Central memory CD8-positive, alpha-beta T cell (primary cell): ENCODE measurements at regions not wholly inside any gene's neighbourhood (a gene's known extent, or its start where the extent isn't known, plus 50 kb on each side); places are given as distances from the start of the nearest gene placed in this dataset.

ENCODE experiments used
- ATAC-seq: fragments of 150-1000 bp; cut with Tn5 transposase; replicated peaks from 2 replicates; pipeline ENCODE4 v1.10.0; 2022; ENCODE audit warnings: mild to moderate bottlenecking, moderate FRiP score, moderate number of reproducible peaks; ENCODE audit not compliant: poor library complexity, severe bottlenecking; ENCODE audit errors: extremely low read depth
- DNase-seq, 2 donors: peaks; one replicate each; pipeline ENCODE4 v3.0.0; 2021; ENCODE audit warnings: low spot score in 2 of 2
- H3K27ac Mint-ChIP-seq: one replicate; pipeline ENCODE4 v1.8.0; 2022; ENCODE audit warnings: low read depth, mild to moderate bottlenecking, moderate library complexity, mixed read lengths
- H3K27me3 Mint-ChIP-seq: one replicate; pipeline ENCODE4 v1.8.0; 2022; ENCODE audit warnings: mixed read lengths
- H3K36me3 Mint-ChIP-seq: one replicate; pipeline ENCODE4 v1.8.0; 2022; ENCODE audit warnings: mild to moderate bottlenecking, moderate library complexity, mixed read lengths; ENCODE audit not compliant: insufficient read depth
- H3K4me1 Mint-ChIP-seq: one replicate; pipeline ENCODE4 v1.8.0; 2022; ENCODE audit warnings: mixed read lengths
- H3K4me3 Mint-ChIP-seq: one replicate; pipeline ENCODE4 v1.8.0; 2022; ENCODE audit warnings: mild to moderate bottlenecking, moderate library complexity, mixed read lengths
- H3K9me3 Mint-ChIP-seq: one replicate; pipeline ENCODE4 v1.8.0; 2022; ENCODE audit warnings: mixed read lengths

DNA sequence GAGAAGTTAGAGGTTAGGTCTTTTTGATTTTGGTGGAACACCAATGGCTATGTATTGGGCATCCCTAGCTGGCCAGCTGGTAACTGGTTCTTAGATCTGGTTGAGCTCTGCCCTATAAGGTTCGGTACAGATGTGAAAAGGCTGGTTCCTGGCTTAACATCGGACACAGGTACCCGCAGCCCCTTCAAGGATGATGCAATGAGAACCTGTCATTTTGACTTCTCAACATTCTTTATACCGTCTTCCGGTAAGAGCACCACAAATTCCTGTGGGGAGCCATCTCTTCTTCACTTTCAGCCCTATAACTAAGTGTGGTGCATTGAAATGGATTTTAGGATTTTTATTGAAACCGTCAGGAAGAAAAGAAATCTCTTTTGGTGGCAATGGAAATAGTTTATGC, 222.8 kb downstream of the ADAMTS9 start:
- Mint-ChIP-seq H3K4me1 (peaks cover 9% of the 10 kb centered on the region), H3K9me3 (no peaks in the 10 kb centered on the region), H3K36me3 (no peaks in the 10 kb centered on the region), H3K27ac (no peak overlapping the region), H3K4me3 (no peak overlapping the region), H3K27me3 (peaks cover 13% of the 10 kb centered on the region)
- DNase-seq (no peak), ATAC-seq (no peak)

DNA sequence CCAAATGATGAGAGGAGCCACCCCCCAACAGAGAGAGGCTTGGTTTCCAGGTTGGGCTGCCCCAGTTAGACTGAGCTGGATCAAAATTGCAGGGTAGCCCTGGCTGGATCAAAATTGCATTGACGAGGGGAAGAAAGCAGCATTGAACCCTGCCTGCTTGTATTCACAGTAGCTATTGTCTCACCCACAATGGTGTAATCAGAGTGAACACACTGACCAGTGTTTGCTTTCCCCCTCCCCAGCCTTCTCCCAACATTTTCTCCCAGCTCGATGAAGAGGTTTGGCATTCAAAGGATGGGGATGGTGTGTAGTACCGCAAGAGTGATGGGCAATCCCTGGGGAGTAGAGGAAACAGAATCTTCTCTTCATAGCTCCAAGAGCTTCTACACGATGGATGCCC, 223.8 kb downstream of the ADAMTS9 start:
- Mint-ChIP-seq H3K27me3 (peaks cover 13% of the 10 kb centered on the region), H3K9me3 (no peaks in the 10 kb centered on the region), H3K4me1 (peaks cover 9% of the 10 kb centered on the region), H3K36me3 (no peaks in the 10 kb centered on the region), H3K27ac (no peak overlapping the region), H3K4me3 (no peak overlapping the region)
- DNase-seq (no peak), ATAC-seq (no peak)

DNA sequence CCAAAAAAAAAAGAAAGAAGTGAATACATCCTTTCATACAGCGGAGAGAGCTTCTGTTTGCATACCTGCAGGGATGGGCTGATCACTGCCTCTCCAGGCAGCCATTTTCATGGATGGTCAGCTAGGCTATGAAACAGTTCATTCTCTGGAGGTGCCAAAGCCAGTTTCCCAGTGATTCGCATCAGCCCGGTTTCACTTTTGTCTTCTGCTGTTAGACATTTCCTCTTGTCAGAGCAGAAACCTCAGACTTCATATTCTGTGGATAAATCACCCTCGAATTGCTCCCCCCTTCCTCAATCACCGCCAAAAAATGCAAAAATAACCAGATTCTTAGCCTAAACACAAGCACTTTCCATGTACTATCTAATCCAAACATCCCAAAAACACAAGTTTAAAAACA, 225.6 kb downstream of the ADAMTS9 start:
- no peak overlapping the region for H3K4me3 Mint-ChIP-seq
- H3K27me3 Mint-ChIP-seq, result peaks cover 13% of the 10 kb centered on the region
- ATAC-seq, result no peak
- H3K9me3 Mint-ChIP-seq, result no peaks in the 10 kb centered on the region
- H3K36me3 Mint-ChIP-seq, result no peaks in the 10 kb centered on the region
- DNase-seq, result no peak
- no peak overlapping the region for H3K27ac Mint-ChIP-seq
- peaks cover 9% of the 10 kb centered on the region for H3K4me1 Mint-ChIP-seq

DNA sequence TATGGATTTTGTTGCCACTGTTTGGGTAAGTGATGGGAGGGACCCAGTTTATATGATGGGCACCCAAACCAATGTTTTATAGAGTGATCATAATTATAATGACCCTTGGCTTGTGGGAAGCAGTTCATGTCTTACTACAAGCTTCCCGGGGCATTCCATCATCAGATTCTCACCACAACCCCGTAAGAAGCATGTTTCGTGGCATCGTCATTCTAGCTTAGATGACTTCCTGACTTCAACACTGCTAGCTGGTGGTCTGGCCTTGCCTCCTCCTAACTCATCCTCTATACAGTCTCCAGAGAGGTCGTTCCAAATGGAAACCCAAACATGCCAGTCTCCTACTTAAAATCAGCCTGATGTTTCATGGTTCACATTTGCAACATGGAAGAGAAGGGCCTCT, 226.9 kb downstream of the ADAMTS9 start:
- Mint-ChIP-seq H3K27ac (no peak overlapping the region), H3K27me3 (peaks cover 13% of the 10 kb centered on the region), H3K36me3 (no peaks in the 10 kb centered on the region), H3K4me3 (no peak overlapping the region), H3K4me1 (peaks cover 9% of the 10 kb centered on the region), H3K9me3 (no peaks in the 10 kb centered on the region)
- no peak for DNase-seq
- ATAC-seq, result no peak

DNA sequence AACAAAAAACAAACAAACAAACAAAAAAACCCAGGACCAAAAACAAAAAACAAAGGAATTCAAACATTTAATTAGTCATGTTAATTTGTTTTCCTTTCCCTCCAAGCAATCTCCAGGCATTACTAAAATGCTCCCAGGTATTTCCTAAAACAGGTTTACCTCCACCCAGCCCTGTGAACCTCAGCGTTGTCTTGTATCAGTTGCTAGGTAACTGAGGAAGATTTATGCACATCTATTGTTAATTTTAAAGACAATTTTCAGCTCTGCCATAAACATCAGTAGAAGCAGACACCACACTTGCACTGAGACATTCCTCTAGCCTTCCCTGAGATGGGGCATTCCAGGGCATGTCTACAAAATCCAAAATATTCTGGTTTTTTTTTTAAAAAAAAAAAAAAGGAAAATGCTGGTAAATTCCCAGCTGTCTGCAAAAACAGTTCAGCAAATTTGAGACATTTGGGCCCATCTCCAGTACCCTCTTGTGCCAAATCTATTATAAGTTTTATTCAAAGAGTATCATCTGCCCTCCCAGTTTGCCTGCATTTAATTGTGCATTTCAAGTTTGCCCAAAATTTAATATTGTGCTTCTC, 227.6 kb downstream of the ADAMTS9 start:
- ATAC-seq (no peak), DNase-seq (no peak)
- Mint-ChIP-seq H3K9me3 (no peaks in the 10 kb centered on the region), H3K4me3 (no peak overlapping the region), H3K27ac (no peak overlapping the region), H3K4me1 (peaks cover 9% of the 10 kb centered on the region), H3K27me3 (peaks cover 13% of the 10 kb centered on the region), H3K36me3 (no peaks in the 10 kb centered on the region)

DNA sequence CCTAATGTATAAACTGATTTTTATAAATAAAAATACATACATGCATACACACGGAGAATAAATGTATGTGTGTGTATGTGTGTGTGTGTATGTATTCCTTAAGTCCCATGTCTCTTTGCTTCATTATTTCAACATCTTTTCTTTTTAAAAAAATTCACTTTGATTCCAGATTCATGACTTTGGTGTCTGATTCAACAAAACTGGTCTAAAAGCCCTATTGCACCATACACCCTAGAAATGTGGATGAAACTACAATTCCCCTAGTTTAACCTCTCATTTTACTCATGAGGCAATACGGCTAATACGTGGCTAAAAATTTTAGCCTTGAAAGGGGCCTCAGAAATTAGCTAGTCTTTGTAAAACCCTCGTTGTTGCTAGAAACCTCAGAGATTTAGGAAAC, 228.1 kb downstream of the ADAMTS9 start:
- peaks cover 13% of the 10 kb centered on the region for H3K27me3 Mint-ChIP-seq
- H3K27ac Mint-ChIP-seq, result no peak overlapping the region
- no peak for ATAC-seq
- H3K9me3 Mint-ChIP-seq, result no peaks in the 10 kb centered on the region
- no peak for DNase-seq
- no peaks in the 10 kb centered on the region for H3K36me3 Mint-ChIP-seq
- peaks cover 9% of the 10 kb centered on the region for H3K4me1 Mint-ChIP-seq
- no peak overlapping the region for H3K4me3 Mint-ChIP-seq

DNA sequence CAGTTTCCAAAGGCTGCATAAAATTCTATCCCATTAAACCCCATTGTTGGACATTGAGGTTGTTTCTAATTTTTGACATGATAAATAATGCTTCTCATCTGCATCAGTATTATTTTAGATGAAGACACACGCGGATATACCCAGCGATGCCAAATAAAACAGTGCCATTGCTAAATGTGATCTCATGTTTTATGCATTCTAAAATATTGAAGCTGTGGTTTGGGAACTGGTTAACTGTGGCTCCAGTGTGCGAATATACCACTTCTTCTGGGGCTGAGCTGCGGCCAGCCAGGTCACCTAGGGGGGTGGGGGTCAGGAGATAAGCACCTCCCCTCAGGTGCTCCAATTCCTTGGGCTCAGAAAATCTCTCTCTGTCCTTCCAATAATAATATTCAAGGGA, 230.0 kb downstream of the ADAMTS9 start:
- H3K9me3 Mint-ChIP-seq, result no peaks in the 10 kb centered on the region
- peaks cover 8% of the 10 kb centered on the region for H3K4me1 Mint-ChIP-seq
- H3K4me3 Mint-ChIP-seq, result no peak overlapping the region
- peaks cover 13% of the 10 kb centered on the region for H3K27me3 Mint-ChIP-seq
- DNase-seq (no peak), ATAC-seq (no peak)
- H3K36me3 Mint-ChIP-seq, result no peaks in the 10 kb centered on the region
- H3K27ac Mint-ChIP-seq, result no peak overlapping the region

DNA sequence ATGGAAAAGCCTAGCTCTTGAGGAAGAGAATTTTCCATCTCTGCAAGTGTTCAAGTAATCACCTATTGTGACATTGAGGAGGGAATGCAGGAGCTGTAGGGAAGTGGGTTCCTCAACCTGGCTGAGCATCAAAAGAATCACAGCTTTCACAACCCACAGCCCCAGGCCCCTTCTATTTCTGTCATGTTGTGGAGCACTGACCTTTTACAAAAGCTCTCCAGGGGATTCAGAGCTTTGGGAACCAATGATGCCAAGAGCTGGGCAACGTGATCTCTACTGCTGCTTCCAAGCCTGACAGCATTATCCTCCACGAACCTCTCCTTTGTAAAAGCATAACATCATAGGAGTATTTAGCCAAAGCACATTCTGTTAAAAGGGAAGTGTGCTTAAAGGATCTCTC, 231.1 kb downstream of the ADAMTS9 start:
- H3K4me3 Mint-ChIP-seq, result no peak overlapping the region
- H3K27me3 Mint-ChIP-seq, result peaks cover 17% of the 10 kb centered on the region
- DNase-seq (no peak), ATAC-seq (no peak)
- no peaks in the 10 kb centered on the region for H3K36me3 Mint-ChIP-seq
- no peaks in the 10 kb centered on the region for H3K9me3 Mint-ChIP-seq
- no peak overlapping the region for H3K27ac Mint-ChIP-seq
- H3K4me1 Mint-ChIP-seq, result no peaks in the 10 kb centered on the region

DNA sequence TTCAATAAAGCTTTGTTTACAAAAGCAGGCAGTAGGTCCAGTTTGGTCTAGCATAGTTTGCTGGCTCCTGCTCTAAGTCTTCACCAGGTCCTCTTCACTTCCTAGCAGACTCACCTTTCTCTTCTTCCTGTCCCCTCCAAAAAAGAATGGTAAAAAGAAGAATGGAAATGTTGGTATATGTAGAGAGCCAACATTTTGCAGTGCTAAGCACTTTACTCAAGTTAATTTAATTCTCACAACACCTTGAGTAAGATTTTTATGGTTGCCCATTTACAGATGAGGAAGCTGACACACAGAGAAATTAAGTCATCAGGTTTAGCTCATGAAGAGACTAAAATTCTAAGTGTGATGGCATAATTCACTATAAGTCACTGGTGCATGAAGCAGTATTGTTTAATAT, 230.1 kb upstream of the PRICKLE2 start:
- no peaks in the 10 kb centered on the region for H3K4me1 Mint-ChIP-seq
- ATAC-seq, result no peak
- DNase-seq, result no peak
- H3K27me3 Mint-ChIP-seq, result peaks cover 18% of the 10 kb centered on the region
- no peaks in the 10 kb centered on the region for H3K36me3 Mint-ChIP-seq
- H3K4me3 Mint-ChIP-seq, result no peak overlapping the region
- no peak overlapping the region for H3K27ac Mint-ChIP-seq
- no peaks in the 10 kb centered on the region for H3K9me3 Mint-ChIP-seq

DNA sequence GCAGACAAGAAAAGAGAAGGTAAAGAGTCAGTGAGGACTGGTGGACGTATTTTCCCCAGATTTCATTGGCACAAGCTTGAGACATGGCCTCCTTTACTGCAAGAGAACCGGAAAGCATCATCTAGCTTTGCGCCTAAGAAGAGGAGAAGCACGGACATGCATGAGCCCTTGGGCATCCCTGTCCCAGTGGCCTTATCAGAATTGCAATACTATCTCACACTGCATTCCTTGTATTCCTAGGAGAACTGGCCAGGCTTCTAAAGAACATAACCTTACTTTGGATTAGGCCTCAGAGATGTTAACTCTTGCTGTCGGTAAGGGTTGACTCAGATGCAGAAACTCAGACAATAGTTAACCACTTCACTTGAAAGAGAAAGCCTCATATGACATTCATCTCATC, 229.5 kb upstream of the PRICKLE2 start:
- Mint-ChIP-seq H3K27ac (no peak overlapping the region), H3K9me3 (no peaks in the 10 kb centered on the region), H3K4me3 (no peak overlapping the region), H3K27me3 (peaks cover 20% of the 10 kb centered on the region), H3K4me1 (no peaks in the 10 kb centered on the region), H3K36me3 (no peaks in the 10 kb centered on the region)
- no peak for ATAC-seq
- no peak for DNase-seq

DNA sequence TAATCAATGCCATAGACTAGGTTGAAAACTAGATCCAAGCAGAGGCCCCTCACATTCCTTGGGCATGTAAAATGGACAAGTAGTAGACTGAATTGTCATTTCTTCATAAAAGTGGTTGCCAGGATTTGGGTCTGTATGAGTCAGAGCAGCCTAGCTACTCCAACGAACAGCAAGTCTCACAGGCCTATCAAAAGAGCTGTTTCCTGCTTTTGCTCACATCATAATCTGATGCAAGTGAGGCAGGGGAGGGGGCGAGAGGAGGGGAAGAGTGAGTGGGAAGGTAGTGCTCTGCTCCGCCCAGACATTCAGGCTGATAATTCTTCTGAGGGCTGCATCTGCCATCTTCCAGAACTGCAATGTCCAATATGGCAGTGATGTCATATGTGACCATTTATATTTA, 228.9 kb upstream of the PRICKLE2 start:
- Mint-ChIP-seq H3K4me3 (no peak overlapping the region), H3K27me3 (peaks cover 23% of the 10 kb centered on the region), H3K9me3 (no peaks in the 10 kb centered on the region), H3K36me3 (no peaks in the 10 kb centered on the region), H3K4me1 (no peaks in the 10 kb centered on the region), H3K27ac (no peak overlapping the region)
- no peak for DNase-seq
- ATAC-seq, result no peak

DNA sequence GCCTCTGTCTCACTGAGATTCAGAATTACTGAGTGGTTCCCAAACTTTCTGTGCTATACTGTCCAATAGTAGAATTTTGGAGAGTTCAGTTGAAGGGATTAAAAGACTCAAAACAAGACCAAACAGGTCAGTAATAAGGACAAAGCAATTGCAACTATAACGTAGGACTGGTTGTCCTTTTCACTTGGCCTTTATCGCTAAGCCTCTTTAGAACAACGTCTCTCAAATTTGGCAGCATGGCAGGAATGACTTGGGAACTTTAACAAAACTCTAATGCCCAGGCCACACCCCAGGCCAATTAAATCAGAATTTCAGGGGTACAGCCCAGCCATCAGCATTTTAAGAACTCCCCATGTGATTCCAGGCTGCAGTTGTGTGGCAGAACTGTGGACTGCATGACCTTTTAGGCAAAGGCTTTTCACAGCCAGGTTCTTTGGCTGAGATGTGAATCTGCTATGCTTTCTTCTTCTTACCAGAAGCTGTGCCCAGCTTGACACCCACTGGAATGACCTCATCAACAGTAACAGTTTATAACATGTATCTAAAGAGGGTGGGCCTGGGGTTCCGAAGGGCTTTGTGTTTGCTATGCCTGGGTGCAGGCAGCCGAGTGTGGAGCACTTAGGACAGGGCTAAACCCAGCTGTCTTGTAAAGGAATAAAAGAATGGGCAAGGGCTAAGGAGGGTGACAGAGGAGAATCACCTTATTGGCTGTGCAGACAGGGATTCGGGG, 226.2 kb upstream of the PRICKLE2 start:
- Mint-ChIP-seq H3K9me3 (no peaks in the 10 kb centered on the region), H3K4me3 (no peak overlapping the region), H3K36me3 (no peaks in the 10 kb centered on the region), H3K27ac (no peak overlapping the region), H3K27me3 (peaks cover 51% of the 10 kb centered on the region), H3K4me1 (no peaks in the 10 kb centered on the region)
- ATAC-seq (no peak), DNase-seq (no peak)

DNA sequence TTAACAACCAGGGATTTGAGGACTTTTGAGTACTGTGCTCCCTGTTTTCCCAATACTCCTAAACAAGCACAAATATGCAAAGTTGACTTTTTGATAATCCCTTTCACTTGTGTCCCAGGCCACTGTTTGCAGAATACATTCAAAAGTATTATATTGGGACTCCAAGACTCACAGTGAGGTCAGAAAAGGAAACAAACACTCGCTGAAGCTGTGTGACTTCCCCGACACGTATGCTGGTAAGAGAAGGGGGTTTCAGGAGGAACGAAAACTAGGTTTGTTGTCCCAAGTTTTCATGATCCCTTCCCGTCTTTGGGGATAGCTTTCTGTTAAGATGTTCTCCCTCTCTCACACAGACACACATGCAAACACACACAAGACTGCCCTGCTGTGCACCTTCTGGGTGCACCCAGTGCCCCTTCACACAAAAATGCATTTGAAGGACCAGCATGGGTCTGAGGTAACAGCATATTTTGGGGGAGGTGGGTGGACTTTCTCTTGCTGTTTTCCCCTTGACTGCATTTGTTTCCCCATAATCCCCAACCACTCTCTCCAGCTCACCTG, 225.2 kb upstream of the PRICKLE2 start:
- no peaks in the 10 kb centered on the region for H3K9me3 Mint-ChIP-seq
- no peak for DNase-seq
- H3K36me3 Mint-ChIP-seq, result no peaks in the 10 kb centered on the region
- no peak for ATAC-seq
- no peak overlapping the region for H3K4me3 Mint-ChIP-seq
- H3K27ac Mint-ChIP-seq, result no peak overlapping the region
- peaks cover 61% of the 10 kb centered on the region for H3K27me3 Mint-ChIP-seq
- H3K4me1 Mint-ChIP-seq, result no peaks in the 10 kb centered on the region
